ENCODE measurements at regions not wholly inside any gene's neighbourhood (a gene's known extent, or its start where the extent isn't known, plus 50 kb on each side); places are given as distances from the start of the nearest gene placed in this dataset.

GRCh38 chr13:104473936-104474335, 1407.7 kb upstream of the SLC10A2 start:
- Histone ChIP-seq H3K36me3 (no peaks in the 10 kb centered on the region), H3K27me3 (no peaks in the 10 kb centered on the region), H3K27ac (no peak overlapping the region), H3K4me3 (no peak overlapping the region), H3K9me3 (no peaks in the 10 kb centered on the region), H3K4me1 (no peaks in the 10 kb centered on the region)
- intact Hi-C loops (cut with DNase I) = no loop called here
- TF ChIP-seq, protein P1, sequence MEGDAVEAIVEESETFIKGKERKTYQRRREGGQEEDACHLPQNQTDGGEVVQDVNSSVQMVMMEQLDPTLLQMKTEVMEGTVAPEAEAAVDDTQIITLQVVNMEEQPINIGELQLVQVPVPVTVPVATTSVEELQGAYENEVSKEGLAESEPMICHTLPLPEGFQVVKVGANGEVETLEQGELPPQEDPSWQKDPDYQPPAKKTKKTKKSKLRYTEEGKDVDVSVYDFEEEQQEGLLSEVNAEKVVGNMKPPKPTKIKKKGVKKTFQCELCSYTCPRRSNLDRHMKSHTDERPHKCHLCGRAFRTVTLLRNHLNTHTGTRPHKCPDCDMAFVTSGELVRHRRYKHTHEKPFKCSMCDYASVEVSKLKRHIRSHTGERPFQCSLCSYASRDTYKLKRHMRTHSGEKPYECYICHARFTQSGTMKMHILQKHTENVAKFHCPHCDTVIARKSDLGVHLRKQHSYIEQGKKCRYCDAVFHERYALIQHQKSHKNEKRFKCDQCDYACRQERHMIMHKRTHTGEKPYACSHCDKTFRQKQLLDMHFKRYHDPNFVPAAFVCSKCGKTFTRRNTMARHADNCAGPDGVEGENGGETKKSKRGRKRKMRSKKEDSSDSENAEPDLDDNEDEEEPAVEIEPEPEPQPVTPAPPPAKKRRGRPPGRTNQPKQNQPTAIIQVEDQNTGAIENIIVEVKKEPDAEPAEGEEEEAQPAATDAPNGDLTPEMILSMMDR (IDR thresholded peaks at IDR 0.05) = no peak
- TF ChIP-seq EP300 (IDR thresholded peaks at IDR 0.05) (no peak), POLR2AphosphoS5 (IDR thresholded peaks at IDR 0.05) (no peak), POLR2A (IDR thresholded peaks at IDR 0.05) (no peak)
- no peak for DNase-seq

- no peaks in the 10 kb centered on the region for H3K27me3 ChIP-seq
- no peak for TF ChIP-seq POLR2A (IDR thresholded peaks at IDR 0.05)
- TF ChIP-seq, protein P1 (IDR thresholded peaks at IDR 0.05) = no peak
- TF ChIP-seq POLR2AphosphoS5 (IDR thresholded peaks at IDR 0.05) = no peak
- no peak for TF ChIP-seq EP300 (IDR thresholded peaks at IDR 0.05)
- intact Hi-C loops (cut with DNase I) = no loop called here
- no peaks in the 10 kb centered on the region for H3K4me1 ChIP-seq
- H3K27ac ChIP-seq = no peak overlapping the region
- no peak for DNase-seq
- no peaks in the 10 kb centered on the region for H3K9me3 ChIP-seq
- no peak overlapping the region for H3K4me3 ChIP-seq
- no peaks in the 10 kb centered on the region for H3K36me3 ChIP-seq
These were observed 1399.8 kb upstream of the SLC10A2 start for GRCh38 chr13:104466016-104466415.

DNA sequence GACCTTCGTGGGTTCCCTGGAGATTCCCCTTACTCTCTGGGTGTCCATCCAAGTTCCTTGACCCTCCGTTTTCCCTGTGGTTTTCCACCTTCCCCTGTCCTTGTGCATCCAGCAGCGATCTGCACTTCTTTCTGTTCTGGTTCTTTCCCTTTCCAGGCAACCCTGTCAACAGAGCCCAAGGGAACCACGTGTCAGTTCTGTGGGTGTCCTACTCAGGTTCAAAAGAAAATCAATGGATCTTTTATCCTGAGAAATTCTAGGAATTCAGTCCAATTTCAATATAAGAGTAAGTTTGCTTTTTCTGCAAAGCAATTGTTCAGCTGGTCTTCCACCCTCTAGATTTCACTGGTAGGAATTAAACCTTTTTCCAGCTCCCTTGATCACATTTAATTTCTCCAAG, 1394.8 kb upstream of the SLC10A2 start:
- 65 to 67% methylated on average over 4 of the region's 4 CpGs for WGBS, 2 donors
- intact Hi-C loops (cut with DNase I) = no loop called here
- H3K4me1 ChIP-seq = no peaks in the 10 kb centered on the region
- no peak for DNase-seq
- H3K36me3 ChIP-seq = no peaks in the 10 kb centered on the region
- H3K27me3 ChIP-seq = no peaks in the 10 kb centered on the region
- H3K9me3 ChIP-seq = no peaks in the 10 kb centered on the region
- H3K4me3 ChIP-seq = no peak overlapping the region
- TF ChIP-seq POLR2A (IDR thresholded peaks at IDR 0.05) = no peak
- TF ChIP-seq EP300 (IDR thresholded peaks at IDR 0.05) = no peak
- TF ChIP-seq, protein P1 (IDR thresholded peaks at IDR 0.05) = no peak
- TF ChIP-seq POLR2AphosphoS5 (IDR thresholded peaks at IDR 0.05) = no peak
- H3K27ac ChIP-seq = no peak overlapping the region

- Histone ChIP-seq H3K4me1 (no peaks in the 10 kb centered on the region), H3K27me3 (no peaks in the 10 kb centered on the region), H3K4me3 (no peak overlapping the region), H3K36me3 (no peaks in the 10 kb centered on the region), H3K9me3 (no peaks in the 10 kb centered on the region), H3K27ac (no peak overlapping the region)
- TF ChIP-seq POLR2AphosphoS5 (IDR thresholded peaks at IDR 0.05) = no peak
- TF ChIP-seq EP300 (IDR thresholded peaks at IDR 0.05) = no peak
- no peak for TF ChIP-seq POLR2A (IDR thresholded peaks at IDR 0.05)
- DNase-seq = no peak
- intact Hi-C loops (cut with DNase I) = no loop called here
- 71 to 78% methylated on average over 2 of the region's 2 CpGs for WGBS, 2 donors
These were observed 1394.3 kb upstream of the SLC10A2 start for GRCh38 chr13:104460554-104460953.

DNA sequence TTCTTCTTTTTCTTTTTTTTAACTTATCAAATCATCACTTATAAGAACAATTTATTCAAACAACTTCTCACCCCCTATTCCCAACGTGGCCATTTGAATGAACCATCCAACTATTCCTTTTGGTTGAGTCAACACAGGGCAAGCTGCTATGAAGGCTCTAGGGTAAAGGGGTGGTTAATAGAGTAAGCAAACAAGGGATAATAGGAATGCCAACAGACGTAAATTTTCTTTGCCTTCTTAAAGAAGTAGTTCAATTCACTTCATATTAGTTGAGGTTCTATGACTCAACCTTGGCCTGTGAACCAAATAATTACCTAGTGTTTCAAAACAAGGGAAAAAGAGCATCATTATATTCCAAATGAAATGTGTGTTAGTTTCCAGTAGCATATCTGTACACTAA, 1383.8 kb upstream of the SLC10A2 start:
- intact Hi-C loops (cut with DNase I) = no loop called here
- Histone ChIP-seq H3K4me1 (no peaks in the 10 kb centered on the region), H3K9me3 (peaks cover 0 to 3% (median 1%) of the 10 kb centered on the region in 4 donors), H3K27ac (no peak overlapping the region), H3K27me3 (no peaks in the 10 kb centered on the region), H3K4me3 (no peak overlapping the region), H3K36me3 (no peaks in the 10 kb centered on the region)
- TF ChIP-seq, protein P1 (IDR thresholded peaks at IDR 0.05) = no peak
- TF ChIP-seq EP300 (IDR thresholded peaks at IDR 0.05) (no peak), POLR2AphosphoS5 (IDR thresholded peaks at IDR 0.05) (no peak), POLR2A (IDR thresholded peaks at IDR 0.05) (no peak)
- WGBS, 2 donors = 40 to 62% methylated on average over 2 of the region's 2 CpGs
- no peak for DNase-seq
